ENCODE measurements at regions not wholly inside any gene's neighbourhood (a gene's known extent, or its start where the extent isn't known, plus 50 kb on each side); places are given as distances from the start of the nearest gene placed in this dataset.

DNA sequence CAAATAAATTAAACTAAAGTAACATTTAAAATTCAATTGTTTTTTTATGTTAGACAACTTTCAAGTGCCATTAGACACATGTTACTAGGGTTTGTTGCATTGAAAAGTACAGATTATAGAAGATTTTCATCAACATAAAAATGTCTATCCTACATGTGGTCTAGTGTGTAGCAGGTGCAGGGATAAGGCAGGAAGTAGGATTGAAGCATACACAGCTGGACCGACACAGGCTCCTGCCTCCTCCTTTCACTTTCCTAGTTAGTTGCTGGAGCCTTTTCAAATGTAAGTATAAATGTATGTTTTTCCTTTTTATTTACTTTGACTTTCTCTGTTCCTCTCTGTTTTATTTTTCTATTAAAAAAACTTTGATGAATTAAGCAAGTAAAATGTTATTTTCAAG, 246.9 kb upstream of the LUZP2 start:
- TF ChIP-seq, protein P1, sequence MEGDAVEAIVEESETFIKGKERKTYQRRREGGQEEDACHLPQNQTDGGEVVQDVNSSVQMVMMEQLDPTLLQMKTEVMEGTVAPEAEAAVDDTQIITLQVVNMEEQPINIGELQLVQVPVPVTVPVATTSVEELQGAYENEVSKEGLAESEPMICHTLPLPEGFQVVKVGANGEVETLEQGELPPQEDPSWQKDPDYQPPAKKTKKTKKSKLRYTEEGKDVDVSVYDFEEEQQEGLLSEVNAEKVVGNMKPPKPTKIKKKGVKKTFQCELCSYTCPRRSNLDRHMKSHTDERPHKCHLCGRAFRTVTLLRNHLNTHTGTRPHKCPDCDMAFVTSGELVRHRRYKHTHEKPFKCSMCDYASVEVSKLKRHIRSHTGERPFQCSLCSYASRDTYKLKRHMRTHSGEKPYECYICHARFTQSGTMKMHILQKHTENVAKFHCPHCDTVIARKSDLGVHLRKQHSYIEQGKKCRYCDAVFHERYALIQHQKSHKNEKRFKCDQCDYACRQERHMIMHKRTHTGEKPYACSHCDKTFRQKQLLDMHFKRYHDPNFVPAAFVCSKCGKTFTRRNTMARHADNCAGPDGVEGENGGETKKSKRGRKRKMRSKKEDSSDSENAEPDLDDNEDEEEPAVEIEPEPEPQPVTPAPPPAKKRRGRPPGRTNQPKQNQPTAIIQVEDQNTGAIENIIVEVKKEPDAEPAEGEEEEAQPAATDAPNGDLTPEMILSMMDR (conservative IDR thresholded peaks at IDR 0.05): no peak
- no peak for TF ChIP-seq ZFX (IDR thresholded peaks at IDR 0.05)

Data from C4-2B (cell line).